Thyroid gland (tissue), 4 donors: ENCODE measurements at regions not wholly inside any gene's neighbourhood (a gene's known extent, or its start where the extent isn't known, plus 50 kb on each side); places are given as distances from the start of the nearest gene placed in this dataset.
"Not testable (repeated sequence)": the region's sequence is repeated elsewhere in the genome, so short reads cannot be mapped to it uniquely, and the experiment has no call there.

Experiments
- DNase-seq, 2 donors: peaks; one replicate each; pipeline ENCODE4 v3.0.0-alpha.2; 2019
- H3K27ac ChIP-seq, 3 donors: fragments of 200-600 bp; sonication (generic); 1 replicate in 2 of 3; 2 replicates in 1 of 3; pipeline ENCODE4 v1.5.1; 2016 to 2019; ENCODE audit warnings: mild to moderate bottlenecking in 1 of 3, moderate library complexity in 1 of 3
- H3K27me3 ChIP-seq: fragments of 200-600 bp; sonication (generic); one replicate; pipeline ENCODE4 v1.5.1; 2019
- H3K36me3 ChIP-seq, 2 donors: fragments of 200-600 bp; sonication (generic); one replicate each; pipeline ENCODE4 v1.5.1; 2016 to 2019
- H3K4me1 ChIP-seq, 2 donors: fragments of 200-600 bp; sonication (generic); one replicate each; pipeline ENCODE4 v1.5.1; 2017 to 2019
- H3K4me3 ChIP-seq, 3 donors: fragments of 200-600 bp; sonication (generic); replicated peaks in 1 of 3; 1 replicate in 2 of 3; 2 replicates in 1 of 3; pipeline ENCODE4 v1.5.1; 2016; ENCODE audit warnings: mild to moderate bottlenecking in 1 of 3
- H3K9me3 ChIP-seq: fragments of 200-600 bp; sonication (generic); one replicate; pipeline ENCODE4 v1.5.1; 2017
- POLR2A ChIP-seq, 2 donors: fragments of 450-650 bp; IDR thresholded peaks; one replicate each; pipeline ENCODE4 v1.6.1; 2017; ENCODE audit warnings: antibody characterized with exemption in 2 of 2, mild to moderate bottlenecking in 2 of 2, moderate library complexity in 1 of 2
- WGBS, 2 donors: methylation state at CpG; one replicate each; pipeline ENCODE4 v1.1.5; 2017; 5-methylcytosine and 5-hydroxymethylcytosine counted together
- intact Hi-C: fragments of 100-400 bp; cut with DNase I; formaldehyde crosslinking; loops from one replicate; pipeline ENCODE4 v1.15.1; 2023
- TF ChIP-seq, protein P1 (sequence below), 6 experiments: fragments of 200-600 bp in 3 of 6; fragments of 450-650 bp in 3 of 6; sonication (generic) in 3 of 6; IDR thresholded peaks; one replicate each; pipeline ENCODE4 v1.5.1; 2016 to 2019; ENCODE audit warnings: antibody characterized with exemption in 6 of 6, mild to moderate bottlenecking in 2 of 6, inconsistent platforms in 1 of 6, moderate library complexity in 1 of 6

DNA sequence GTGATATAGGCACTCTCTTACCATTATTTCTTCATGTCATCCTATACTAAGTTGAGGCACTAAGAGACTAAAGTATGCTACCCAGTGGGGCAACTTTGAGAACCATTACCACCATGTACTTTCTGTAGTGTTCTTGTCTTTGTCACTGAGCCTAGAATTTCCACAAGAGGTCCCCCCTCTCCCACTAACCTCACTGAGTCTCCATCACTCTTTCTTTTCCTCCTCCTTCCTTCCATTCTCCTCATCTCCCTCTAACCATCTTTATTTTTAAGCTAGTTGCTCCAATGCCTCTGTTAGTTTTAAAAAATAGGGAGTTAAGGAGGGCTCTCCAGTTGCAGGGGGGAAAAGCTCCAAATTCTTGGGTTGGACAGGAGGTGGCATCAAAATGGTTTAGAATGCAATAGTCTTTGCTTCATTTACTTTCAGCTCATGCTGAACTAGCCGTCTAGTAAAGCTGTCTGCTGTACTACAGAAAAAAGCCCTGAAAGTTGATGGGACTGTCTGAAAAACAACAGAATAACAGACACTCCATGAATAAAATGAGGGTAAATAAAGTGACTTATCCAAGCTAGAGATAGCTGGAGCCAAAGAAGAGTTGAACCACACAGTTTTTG is 85.1 kb upstream of the MYRIP start:
- Histone ChIP-seq H3K36me3 (no peaks in the 10 kb centered on the region), H3K9me3 (no peaks in the 10 kb centered on the region), H3K4me3 (no peak overlapping the region), H3K4me1 (no peaks in the 10 kb centered on the region), H3K27me3 (no peaks in the 10 kb centered on the region), H3K27ac (no peak overlapping the region)
- intact Hi-C loops, result no loop called here
- TF ChIP-seq POLR2A (IDR thresholded peaks at IDR 0.05), result no peak
- TF ChIP-seq, protein P1, sequence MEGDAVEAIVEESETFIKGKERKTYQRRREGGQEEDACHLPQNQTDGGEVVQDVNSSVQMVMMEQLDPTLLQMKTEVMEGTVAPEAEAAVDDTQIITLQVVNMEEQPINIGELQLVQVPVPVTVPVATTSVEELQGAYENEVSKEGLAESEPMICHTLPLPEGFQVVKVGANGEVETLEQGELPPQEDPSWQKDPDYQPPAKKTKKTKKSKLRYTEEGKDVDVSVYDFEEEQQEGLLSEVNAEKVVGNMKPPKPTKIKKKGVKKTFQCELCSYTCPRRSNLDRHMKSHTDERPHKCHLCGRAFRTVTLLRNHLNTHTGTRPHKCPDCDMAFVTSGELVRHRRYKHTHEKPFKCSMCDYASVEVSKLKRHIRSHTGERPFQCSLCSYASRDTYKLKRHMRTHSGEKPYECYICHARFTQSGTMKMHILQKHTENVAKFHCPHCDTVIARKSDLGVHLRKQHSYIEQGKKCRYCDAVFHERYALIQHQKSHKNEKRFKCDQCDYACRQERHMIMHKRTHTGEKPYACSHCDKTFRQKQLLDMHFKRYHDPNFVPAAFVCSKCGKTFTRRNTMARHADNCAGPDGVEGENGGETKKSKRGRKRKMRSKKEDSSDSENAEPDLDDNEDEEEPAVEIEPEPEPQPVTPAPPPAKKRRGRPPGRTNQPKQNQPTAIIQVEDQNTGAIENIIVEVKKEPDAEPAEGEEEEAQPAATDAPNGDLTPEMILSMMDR (IDR thresholded peaks at IDR 0.05), result peak in 4 of 6 experiments; percentile 14 to 39 (median 24)
- no peak for DNase-seq
- WGBS, 2 donors, result 41% methylated on average over 1 of the region's 1 CpG

DNA sequence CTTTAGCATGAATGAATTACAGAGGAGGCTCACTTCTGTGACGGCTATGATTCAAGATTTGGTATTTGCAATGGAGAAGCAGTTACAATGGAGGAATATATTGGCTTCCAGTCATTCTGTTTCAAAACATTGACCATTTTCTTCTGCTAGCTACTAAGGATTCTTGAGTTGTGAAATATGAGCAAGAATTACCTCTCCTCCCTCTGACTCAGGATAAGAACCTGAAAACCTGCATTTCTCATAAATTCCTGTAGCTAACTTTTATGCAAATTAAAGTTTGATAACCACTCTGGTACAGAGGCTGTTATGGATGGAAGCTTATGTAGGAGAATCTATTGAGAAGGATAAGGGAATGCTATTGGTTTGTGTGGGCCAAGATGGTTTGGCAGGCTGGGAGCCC is 84.1 kb upstream of the MYRIP start:
- Histone ChIP-seq H3K27ac (no peak overlapping the region), H3K9me3 (no peaks in the 10 kb centered on the region), H3K4me3 (no peak overlapping the region), H3K36me3 (no peaks in the 10 kb centered on the region), H3K27me3 (no peaks in the 10 kb centered on the region), H3K4me1 (no peaks in the 10 kb centered on the region)
- DNase-seq, result no peak
- intact Hi-C loops, result no loop called here
- 96 to 100% methylated on average over 1 of the region's 1 CpG for WGBS, 2 donors
- TF ChIP-seq, protein P1 (IDR thresholded peaks at IDR 0.05), result no peak
- no peak for TF ChIP-seq POLR2A (IDR thresholded peaks at IDR 0.05)

DNA sequence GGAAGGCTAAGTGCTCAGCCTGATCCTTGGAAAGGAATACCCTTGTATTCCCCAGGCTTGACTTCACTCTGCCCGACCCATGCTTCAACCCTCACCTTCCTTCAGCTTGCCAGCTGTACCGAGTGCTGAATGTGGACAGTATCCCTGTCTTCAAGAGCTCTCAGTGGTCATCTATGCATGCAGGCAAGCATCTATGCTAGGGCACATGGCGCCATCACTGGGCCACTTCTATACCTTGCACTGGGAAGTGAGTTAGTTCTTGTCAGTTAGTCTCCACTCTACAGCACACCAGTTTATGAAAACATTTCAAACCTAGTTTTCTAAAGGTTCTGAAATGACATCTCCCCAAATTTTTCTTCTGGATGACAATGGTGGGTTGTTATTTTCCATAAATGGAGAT is 82.0 kb upstream of the MYRIP start:
- intact Hi-C loops, result no loop called here
- no peaks in the 10 kb centered on the region for H3K36me3 ChIP-seq
- DNase-seq, result no peak
- H3K27ac ChIP-seq, result no peak overlapping the region
- H3K9me3 ChIP-seq, result no peaks in the 10 kb centered on the region
- H3K4me3 ChIP-seq, result no peak overlapping the region
- H3K4me1 ChIP-seq, result no peaks in the 10 kb centered on the region
- 51 to 53% methylated on average over 3 of the region's 3 CpGs for WGBS, 2 donors
- no peaks in the 10 kb centered on the region for H3K27me3 ChIP-seq
- TF ChIP-seq, protein P1 (IDR thresholded peaks at IDR 0.05), result no peak
- TF ChIP-seq POLR2A (IDR thresholded peaks at IDR 0.05), result no peak

DNA sequence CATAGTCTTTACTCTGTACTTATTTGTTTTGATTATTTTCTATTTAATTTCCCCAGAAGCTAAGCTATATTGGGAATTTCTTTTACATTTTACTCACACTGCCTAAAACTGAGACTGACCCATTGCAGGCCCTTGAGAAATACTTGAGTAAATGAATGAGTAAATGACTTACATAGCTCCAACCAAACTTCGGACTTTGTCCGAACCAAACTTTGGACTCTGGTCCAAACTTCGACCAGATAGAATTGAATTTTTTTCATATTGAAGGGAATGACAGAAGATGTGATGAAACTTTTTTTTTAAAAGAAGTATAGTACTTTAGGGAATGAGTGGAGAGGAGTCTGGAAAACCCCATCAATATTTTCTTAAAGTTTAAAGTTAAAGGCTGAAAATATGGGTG is 75.6 kb upstream of the MYRIP start:
- no peaks in the 10 kb centered on the region for H3K9me3 ChIP-seq
- H3K36me3 ChIP-seq, result no peaks in the 10 kb centered on the region
- no peak overlapping the region for H3K4me3 ChIP-seq
- no peaks in the 10 kb centered on the region for H3K27me3 ChIP-seq
- 95 to 96% methylated on average over 3 of the region's 3 CpGs for WGBS, 2 donors
- no peak for DNase-seq
- no peaks in the 10 kb centered on the region for H3K4me1 ChIP-seq
- H3K27ac ChIP-seq, result no peak overlapping the region
- intact Hi-C loops, result no loop called here
- TF ChIP-seq, protein P1 (IDR thresholded peaks at IDR 0.05), result no peak
- TF ChIP-seq POLR2A (IDR thresholded peaks at IDR 0.05), result no peak

DNA sequence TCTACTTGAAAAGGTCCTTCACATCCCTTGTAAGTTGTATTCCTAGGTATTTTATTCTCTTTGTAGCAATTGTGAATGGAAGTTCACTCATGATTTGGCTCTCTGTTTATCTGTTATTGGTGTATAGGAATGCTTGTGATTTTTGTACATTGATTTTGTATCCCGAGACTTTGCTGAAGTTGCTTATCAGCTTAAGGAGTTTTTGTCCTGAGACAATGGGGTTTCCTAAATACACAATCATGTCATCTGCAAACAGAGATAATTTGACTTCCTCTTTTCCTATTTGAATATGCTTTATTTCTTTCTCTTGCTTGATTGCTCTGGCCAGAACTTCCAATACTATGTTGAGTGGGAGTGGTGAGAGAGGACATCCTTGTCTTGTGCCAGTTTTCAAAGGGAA is 69.8 kb upstream of the MYRIP start:
- H3K4me1 ChIP-seq, H3K27me3 ChIP-seq, intact Hi-C loops, H3K9me3 ChIP-seq, H3K4me3 ChIP-seq, DNase-seq, H3K27ac ChIP-seq, H3K36me3 ChIP-seq: not testable (repeated sequence)
- 66 to 79% methylated on average over 1 of the region's 1 CpG for WGBS, 2 donors

DNA sequence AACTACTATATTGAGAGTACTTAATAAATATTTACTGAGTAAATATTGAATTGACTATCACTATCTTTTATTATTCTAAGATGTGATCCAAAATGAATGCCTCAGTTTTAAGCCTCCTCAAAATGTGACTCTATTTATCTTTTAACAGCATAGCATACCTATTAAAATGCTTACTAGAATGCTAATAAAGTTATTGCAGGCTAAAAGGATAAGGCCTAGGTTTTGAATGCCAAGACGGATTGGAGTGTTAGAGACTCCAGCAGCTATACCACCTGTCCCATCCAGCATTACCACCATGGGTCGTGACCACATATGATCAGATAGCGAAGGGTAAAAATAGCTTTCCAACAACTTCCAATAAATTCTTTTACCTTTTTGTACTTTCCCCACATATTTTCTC is 64.7 kb upstream of the MYRIP start:
- DNase-seq, result no peak
- no peaks in the 10 kb centered on the region for H3K36me3 ChIP-seq
- intact Hi-C loops, result no loop called here
- H3K27ac ChIP-seq, result no peak overlapping the region
- TF ChIP-seq, protein P1 (IDR thresholded peaks at IDR 0.05), result no peak
- TF ChIP-seq POLR2A (IDR thresholded peaks at IDR 0.05), result no peak
- no peaks in the 10 kb centered on the region for H3K4me1 ChIP-seq
- no peaks in the 10 kb centered on the region for H3K9me3 ChIP-seq
- 91 to 95% methylated on average over 3 of the region's 3 CpGs for WGBS, 2 donors
- no peaks in the 10 kb centered on the region for H3K27me3 ChIP-seq
- no peak overlapping the region for H3K4me3 ChIP-seq
